Activated CD4-positive, CD25-positive, alpha-beta regulatory T cell treated with anti-CD3 and anti-CD28 coated beads, Interleukin-2, amount 50 U/mL, for 72 hours (primary cell): ENCODE measurements at regions not wholly inside any gene's neighbourhood (a gene's known extent, or its start where the extent isn't known, plus 50 kb on each side); places are given as distances from the start of the nearest gene placed in this dataset.
"Not testable (repeated sequence)": the region's sequence is repeated elsewhere in the genome, so short reads cannot be mapped to it uniquely, and the experiment has no call there.

Experiments
- DNase-seq: peaks from one replicate; pipeline ENCODE4 v3.0.0; 2021

DNA sequence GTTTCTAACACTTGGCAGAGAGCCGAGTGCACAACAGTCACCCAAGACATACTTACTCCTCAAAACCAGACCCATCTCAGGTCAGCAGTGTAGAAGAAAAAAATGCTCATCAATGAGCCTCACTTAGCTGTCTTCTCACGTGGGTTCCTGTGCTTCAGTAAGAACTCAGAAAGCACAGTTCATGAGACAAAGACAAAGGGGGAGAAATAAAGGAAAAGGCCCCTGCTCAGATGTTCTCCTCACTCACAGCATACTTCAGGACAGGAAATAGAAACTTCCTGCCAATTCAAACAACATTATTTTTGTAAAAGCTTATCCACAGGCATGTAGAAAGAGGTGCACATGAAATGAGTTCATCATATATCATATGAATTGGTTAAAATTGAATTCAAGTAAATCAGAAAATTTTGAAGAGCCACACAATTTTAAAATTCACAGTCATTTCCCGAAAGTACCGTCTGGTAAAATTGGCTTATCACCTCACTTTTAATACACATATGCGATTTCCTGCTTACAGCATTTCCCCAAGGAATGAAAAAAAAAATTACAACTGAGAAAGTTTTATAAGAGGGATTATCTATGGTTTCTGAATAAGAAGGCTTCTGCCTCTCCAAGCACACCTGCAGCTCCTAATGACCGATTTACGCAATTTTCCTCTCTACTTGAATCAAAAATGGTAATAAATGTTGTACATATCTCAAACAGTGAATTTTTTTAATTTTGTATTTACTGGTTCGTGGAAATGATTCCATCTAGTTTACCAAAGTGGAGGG, 328.3 kb downstream of the TMEM167A start:
- no peak for DNase-seq

DNA sequence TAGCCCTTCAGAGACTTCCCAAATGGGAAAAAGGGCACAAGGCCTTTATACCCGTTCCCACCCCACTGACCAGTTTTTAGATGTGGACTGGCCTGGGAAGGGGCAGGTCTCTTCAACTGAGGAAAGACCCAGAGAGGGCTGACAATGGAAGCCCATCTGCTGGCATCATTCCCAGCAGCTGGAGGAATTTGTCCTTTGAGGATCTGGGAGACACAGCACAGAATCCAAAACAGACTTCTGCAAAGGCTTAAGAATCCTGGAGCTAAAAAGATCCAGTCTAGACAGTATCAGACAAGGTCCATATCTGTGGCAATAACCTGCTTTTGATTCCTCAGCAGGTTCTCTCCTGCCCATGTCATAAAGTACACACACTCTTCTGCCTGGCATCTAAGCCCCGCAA, 329.2 kb downstream of the TMEM167A start:
- no peak for DNase-seq

DNA sequence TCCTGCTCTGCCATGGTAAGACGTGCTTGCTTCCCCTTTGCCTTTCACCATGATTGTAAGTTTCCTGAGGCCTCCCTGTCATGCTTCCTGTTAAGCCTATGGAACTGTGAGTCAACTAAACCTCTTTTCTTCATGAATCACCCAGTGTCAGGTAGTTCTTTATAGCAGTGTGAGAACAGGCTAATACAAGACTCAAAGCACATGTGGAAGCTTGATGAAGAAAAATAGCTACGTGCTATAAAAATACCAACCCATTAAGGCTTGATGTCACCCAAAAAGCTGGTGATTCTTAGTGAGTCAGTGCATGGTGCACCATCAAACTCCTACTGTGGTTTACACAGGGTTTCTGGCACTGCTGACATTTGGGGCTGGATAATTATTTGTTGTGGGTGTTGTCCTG, 332.2 kb downstream of the TMEM167A start:
- no peak for DNase-seq

DNA sequence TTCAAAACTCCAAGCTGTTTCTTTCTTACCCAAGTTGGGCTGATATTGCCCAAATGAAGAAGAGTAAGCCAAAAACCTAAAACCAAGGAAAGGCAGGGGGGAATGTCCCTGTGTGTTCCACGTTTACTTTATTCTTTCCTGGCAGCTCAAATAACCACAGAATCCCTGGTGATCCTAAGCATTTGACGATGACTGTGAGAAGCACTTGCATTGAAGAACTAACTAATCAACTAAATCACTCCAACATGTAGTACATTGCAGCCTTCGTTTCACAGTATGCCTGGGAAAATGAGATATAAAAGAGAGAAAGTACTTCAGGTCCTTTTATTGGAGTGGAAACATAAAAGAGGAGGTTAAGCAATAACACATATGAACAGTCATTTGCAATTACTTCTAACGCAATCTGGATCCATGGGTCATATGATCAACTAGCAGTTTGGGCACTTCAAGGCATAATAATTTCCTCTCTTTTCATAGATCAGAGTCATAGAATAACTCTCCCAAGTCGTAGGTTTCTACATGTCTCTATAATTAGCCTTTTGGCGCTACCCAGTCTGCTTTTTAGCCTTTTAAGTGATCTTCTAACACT, 338.4 kb downstream of the TMEM167A start:
- no peak for DNase-seq

DNA sequence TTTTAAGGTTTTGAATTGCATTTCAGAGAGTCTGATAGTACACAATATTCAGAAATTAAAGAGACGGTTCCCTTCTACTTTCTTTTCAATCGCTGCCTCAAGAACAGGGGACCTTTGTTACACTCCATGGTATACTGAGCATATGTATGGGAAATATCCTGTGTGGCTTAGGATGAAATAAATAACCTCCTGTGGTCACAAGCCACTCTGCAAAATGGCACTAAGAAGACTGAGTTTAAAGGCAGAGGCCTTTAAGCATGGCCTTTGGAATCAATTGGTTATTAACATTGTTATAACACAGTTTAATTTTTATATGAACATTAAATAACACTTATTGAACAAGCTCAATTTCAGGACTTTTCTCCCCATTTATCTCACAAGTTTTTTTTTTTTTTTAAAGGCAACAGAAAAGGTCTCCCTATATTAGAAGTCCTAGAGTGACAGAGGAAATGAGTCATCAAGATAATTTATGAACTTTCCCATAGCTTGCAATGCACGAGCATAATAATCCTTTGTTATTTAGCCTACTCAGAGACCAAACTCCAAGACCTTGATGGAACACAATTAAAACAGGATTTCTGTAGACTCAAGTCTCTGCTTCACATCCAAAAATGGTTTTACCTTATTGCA, 341.9 kb downstream of the TMEM167A start:
- no peak for DNase-seq

DNA sequence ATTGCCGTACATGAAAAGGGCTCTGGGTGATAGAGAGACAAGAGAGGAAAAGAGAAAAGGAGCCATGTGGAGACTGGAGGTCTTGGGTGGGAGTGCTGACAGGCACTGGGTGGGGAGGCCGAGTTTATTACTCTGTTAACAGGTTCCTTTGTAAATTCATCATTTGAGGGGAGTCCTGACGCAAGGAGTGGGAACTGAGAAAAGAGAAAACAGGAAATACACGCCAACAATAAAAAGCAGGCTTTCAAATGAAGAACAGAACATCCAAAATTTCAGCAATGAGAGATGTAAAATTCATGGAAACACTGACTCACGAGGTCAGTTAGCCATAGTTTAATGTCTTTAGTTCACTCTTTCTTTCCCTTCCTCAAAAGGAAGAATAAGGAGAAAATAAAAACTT, 342.8 kb downstream of the TMEM167A start:
- DNase-seq = no peak

DNA sequence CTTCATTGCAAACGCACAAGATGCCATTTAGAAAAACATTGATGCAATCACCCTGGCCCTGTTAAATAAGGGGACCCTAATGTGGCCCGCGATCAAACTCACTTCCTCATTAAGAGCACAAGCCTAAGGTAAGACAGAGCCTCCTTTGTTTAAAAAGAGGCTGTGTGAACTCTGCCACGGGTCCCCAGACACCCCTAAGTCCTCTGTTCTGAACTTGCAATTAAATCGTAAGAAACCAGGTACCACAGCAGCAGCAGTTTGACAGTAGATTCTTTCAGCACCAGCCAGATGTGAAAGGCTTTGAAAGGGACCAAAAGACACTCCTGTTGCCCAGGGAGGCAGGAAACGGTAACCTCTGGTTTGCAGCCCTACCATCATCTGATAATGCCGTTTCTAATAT, 346.3 kb downstream of the TMEM167A start:
- DNase-seq = no peak

DNA sequence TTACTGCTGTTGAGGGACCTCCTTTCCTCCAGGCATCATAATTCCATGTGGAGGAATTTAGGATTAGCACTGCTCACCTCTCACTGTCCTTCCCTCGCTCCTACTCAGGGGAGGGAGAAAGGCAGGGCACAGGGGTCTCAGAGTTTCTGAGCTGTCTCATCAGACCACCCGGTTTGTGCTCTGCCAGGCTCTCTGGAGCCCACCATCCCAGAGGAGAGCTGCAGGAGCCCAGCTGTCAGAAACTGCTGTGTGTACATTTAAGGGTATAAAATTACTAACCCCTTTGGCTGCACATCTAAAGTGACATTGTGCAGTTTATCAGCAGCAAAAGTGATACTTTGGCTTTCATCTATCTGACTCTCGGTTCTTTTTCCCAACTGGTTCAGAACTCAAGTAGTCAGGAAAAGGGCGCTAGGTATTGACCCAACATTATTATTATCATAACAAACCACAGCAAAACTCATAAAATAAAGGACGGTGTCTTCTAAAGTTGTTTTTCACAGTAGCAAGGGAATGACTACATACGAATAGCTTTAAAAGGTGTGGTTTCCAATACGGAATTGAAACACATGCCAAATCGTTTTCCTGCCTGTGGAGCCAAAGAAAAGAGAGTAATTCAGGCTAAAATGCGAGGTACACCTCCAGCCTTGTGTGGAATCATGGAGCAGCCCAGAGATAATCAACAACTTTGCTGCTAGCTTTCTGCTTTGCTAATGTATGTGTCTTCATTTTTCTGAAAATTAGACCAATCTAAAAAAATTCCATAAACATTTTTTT, 348.1 kb downstream of the TMEM167A start:
- DNase-seq = no peak

DNA sequence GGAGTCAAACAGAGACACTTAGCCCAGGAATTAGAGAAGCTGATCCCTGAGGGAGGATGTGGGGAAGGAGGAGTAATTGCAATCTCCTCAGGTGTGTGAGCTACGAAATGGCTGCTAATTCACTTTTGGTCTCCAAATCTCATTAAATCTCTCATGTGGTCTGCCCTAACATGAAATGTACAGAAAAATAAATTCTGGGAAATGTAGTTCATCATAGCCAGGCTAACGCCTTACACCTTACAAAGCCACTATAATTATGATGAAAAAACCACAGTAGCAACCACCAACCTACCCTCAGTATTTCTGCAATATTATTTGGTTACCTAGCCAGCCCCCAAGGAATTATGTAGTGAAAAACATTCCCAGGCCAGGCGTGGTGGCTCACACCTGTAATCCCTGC, 354.0 kb downstream of the TMEM167A start:
- DNase-seq = no peak

DNA sequence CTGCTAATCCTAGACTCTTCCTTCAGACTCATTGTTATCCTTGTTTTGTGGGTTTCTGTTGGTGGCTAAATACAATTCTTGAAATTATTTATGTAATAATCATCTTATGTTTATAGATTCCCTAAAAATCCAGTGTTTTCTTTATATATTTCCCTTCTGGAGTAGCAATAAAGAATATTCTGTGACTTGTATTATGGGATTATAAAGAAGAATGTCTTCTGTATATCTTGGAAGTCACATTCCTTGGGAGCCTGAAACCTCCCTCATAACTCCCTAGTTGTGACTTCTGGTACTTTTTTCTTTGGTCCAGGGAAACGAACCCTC, 356.1 kb downstream of the TMEM167A start:
- no peak for DNase-seq

DNA sequence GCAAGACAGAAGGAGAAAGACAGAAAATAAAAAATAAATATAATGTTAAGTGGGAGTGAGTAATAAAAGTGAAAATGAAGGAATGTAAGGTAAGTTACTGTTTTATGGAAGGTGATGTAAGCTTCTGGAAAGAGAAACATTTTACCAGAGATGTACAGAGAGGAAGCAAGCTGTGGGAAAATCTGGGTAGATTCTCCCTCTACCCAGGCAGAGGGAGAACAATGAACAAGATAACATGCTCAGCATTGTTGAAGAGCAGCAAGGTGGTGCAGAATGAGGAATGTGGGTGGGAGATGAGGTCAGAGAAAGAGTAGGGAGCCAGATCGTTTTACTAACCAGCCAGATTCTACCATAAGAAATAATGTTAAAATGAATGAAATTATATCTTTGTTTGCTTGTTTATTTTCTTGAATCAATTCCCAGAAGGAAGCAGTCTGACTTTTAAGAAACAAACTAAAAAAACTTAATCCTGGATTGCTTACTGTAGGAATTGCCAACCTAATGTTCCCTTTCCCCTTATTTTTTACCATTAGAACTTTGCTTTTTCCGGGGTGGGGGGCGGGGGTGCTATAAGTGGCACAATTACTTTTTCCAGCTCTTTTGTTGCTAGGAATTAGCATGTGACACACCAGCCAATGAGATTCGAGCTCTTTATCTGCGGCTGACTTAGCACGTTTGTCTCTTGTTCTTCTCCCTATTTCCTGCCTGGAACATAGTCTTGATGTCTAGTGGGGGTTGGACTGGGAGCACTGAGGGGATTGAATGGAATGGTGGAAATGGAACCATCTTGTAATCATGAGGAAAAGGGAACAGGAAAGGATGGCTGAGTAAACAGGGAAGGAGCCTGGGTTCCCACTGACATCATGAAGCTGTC, 356.7 kb downstream of the TMEM167A start:
- DNase-seq = no peak

DNA sequence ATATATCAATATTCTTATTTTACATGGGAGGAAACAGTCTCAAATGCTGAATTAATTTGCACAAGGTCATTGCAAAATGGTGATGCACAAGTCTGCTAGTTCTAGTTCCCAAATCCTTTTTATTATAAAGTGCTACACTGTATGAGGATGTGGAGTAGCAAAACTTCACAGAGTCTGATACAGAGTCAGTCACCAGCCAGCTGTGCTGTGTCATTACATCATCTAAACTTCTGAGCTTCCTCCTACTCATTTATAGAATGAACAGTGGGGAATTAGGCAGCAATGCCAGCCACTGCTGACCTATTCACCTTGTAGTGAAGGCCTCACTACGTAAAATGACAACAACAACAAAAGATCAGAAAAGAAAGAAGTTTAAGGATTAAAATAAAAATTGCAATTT, 357.8 kb downstream of the TMEM167A start:
- no peak for DNase-seq

DNA sequence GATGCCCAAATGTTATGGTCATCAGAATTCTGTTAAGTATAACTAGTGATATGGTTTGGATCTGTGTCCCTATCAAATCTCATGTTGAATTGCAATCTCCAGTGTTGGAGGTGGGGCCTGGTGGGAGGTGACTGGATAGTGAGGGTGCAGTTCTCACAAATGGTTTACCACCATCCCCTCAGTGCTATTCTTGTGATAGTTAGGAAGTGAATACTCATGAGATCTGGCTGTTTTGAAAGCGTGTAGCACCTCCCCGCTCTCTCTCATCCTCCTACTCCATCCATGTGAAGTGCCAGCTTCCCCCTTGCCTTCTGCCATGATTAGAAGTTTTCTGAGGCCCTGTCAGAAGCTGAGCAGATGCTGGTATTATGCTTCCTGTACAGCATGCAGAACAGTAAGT, 359.5 kb downstream of the TMEM167A start:
- DNase-seq = no peak

DNA sequence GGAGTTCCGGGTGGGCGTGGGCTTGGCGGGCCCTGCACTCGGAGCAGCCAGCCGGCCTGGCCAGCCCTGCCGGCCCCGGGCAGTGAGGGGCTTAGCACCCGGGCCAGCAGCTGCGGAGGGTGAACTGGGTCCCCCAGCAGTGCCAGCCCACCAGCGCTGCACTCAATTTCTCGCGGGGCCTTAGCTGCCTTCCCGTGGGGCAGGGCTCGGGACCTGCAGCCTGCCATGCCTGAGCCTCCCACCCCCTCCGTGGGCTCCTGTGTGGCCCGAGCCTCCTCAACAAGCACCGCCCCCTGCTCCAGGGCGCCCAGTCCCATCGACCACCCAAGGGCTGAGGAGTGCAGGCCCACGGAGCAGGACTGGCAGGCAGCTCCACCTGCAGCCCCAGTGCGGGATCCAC, 362.5 kb downstream of the TMEM167A start:
- not testable (repeated sequence) for DNase-seq

DNA sequence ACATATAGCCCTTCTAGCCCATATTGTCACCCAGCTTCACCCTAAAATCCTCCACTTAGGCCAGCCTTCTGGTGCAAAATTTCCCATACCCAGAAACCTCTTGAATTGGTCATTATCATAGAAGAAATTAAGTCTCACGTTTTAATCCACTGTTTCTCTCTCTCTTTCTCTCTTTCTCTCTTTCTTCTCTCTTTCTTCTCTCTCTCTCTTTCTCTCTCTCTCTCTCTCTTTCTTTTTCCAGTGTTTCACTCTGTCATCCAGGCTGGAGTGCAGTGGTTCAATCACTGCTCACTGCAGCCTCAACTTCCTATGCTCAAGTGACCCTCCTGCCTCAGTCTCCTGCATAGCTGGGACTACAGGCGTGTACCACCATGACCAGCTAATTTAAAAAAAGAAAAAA, 363.4 kb downstream of the TMEM167A start:
- DNase-seq = no peak

DNA sequence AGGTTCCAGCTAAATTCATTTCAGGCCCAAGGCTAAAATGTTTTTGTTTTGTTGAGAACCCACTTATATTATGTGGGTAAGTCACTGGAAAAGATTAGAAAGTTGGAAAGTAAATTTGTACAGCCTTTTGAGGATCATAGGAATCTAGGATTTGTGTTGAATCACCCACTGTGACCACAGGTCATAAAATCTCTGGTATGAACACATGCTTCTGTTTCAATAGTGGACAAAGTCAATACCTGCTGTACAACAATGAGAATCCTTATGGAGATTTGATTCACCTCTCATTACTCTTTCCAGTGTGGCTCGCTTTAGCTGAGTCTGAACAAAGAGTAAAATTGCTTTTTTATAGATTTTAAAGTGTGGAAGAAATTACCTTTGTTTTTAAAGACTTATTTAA, 369.5 kb downstream of the TMEM167A start:
- DNase-seq = no peak

DNA sequence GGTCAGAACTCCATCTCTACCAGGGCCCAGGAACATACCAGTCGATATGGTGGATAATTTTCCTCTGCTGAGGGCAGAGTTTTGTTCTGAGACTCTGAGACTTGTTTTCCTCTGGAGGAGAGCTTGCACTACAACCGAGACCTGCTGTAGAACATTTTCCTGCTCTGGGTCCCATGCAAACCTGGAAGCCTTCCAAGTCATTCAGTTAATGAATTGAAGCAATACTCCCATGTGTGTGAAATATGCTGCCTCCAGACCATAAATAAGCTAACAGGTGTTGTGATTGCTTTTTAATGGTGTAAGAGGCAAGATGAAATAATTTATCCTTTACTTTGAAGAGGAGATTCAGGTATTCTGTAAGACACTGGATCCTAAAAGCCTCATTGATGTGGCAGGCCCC, 372.8 kb downstream of the TMEM167A start:
- no peak for DNase-seq

DNA sequence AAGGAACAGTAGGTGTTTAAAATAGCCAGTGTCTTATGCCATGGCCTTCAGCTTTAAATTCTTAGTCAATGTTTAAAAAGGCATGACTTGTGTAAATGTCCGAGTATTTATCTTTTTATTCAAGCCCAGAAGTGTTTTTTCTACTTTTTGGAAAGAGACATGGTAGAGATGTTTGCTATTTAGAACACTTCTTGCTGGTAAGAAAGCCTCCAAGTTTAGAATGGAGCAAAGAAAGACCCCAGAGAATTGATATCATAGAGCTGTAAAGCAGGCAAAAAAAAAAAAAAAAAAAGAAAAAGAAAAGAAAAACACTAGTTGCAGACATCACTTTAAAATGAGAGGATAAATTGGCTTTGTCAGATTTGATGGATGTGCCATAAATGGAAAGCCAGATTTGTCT, 375.1 kb downstream of the TMEM167A start:
- DNase-seq = no peak

DNA sequence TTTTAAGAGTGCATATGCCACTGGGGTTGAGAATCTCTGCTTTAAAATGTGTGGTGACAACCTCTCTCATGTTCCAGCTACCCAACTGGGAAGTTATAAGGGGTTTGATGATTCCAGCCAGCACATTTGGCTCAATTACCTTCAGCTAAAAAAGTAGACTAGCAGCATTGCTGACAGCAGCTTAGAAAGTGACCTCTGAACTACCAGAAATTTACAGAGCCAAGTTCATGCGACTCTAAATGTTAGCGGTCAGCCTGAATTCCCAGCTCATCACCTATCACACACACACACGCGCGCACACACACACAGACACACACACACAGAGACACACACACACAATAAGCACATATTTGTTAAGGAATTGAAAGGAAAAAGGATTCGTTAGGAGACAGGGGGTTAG, 377.5 kb downstream of the TMEM167A start:
- no peak for DNase-seq

DNA sequence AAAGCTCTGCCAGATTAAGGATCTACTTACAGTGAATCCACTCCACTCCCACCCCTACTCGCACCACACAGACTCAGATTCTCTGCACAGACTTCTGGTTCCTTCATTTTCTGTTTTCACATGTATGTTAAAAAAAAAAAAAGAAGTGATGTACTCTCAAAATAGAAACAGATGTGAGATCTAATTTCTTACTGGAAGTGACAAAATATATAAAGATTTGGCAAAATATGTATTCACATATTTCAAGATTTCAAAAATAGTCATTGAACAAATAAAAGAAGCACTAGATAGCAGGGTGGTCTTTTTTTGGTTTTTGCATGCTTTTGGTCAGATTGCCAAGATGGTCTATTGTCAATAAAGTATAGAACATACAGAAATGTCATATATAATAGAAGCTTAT, 379.2 kb downstream of the TMEM167A start:
- DNase-seq = no peak

DNA sequence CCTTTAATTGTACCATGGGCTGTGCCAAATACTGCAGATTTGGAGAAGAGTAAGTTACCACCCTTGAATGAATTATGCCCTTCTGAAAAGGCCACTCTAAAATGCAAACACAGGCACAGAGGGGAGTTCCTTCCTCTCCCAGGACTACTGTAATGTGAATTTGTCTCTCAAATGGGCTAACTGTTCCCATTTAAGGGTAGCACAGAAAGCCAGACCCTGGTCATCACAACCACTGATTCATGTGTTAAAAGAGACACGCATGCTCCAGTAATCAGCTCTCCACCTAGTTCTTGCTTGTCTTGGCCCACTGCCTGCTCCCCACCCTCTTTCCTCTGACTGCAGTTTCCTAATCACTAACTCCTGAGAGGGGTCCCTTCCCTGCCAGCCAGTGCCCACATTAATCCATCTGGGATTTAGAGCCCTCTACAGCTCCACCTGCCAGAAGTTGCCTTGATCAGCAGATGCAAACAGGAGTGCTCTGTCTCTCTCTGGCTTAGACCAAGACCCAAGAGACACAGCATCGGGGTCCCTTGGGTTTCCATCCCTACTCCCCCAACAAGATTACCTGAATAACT, 382.4 kb downstream of the TMEM167A start:
- no peak for DNase-seq

DNA sequence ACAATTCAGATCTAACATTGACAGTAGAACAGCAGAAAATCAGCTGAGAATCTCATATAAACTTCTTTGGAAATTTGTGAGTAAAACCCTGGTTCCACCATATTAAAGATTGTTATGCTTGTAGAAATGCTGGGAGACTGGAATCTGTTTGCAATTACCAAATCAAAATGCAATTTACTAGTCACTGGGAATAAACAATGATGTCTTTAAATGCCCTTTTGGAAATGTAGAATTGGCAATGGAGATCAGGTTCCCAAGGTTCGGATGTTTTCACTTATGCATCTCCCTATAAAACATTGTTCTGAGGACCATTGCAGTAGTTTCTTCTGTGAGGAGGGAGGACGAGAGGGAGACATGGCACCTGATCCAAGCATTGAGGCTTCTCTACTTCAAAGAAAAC, 384.4 kb downstream of the TMEM167A start:
- DNase-seq = no peak

DNA sequence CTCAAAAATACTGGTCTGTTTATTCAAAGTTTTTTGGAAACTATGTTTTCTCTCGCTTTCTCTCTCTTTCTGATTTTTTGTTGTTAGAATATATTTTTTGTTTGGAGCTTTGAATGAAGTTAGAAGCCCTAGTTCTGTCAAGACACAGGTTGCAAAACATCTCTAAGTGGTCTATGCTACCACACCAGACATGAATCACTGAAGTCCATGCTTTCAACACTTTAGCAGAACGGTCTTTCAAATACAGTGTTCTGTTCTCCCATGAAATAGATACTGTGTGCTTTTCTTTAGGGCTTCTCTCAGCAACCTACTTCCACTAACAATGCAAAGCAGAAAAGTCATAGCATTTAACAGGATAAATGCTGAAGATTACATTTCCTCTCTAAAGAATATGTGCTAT, 392.5 kb downstream of the TMEM167A start:
- DNase-seq = no peak
